HepG2 (cell line): ENCODE measurements at regions not wholly inside any gene's neighbourhood (a gene's known extent, or its start where the extent isn't known, plus 50 kb on each side); places are given as distances from the start of the nearest gene placed in this dataset.
A peak's percentile ranks its signal among the peaks of the same experiment; 100 is the strongest.

Experiments used
- ATAC-seq: fragments of 200-7000 bp; cut with Tn5 transposase; 3 replicates; pipeline ENCODE4 v1.9.1; 2020; ENCODE audit warnings: mild to moderate bottlenecking, moderate library complexity
- BruUV-seq: library from RNA; stranded (reverse); fragments of 400-500 nt; replicated peaks from 2 replicates; lab custom pipeline; 2021; lab: Mats Ljungman, UMichigan
- CTCF ChIA-PET: fragments of 300-600 bp; formaldehyde crosslinking; extraction: SDS; loops from one replicate; lab custom pipeline; 2021; ENCODE audit warnings: low total read pairs, inconsistent platforms, low intra/inter-chr PET ratio; lab: Yijun Ruan, JAX
- POLR2A ChIA-PET: fragments of 350-600 bp; sonication (Branson Sonifier 250); formaldehyde crosslinking; loops from one replicate; lab custom pipeline; 2020; ENCODE audit warnings: antibody characterized with exemption, inconsistent platforms; lab: Yijun Ruan, JAX
- DNase-seq: peaks from one replicate; pipeline ENCODE4 v3.0.0-alpha.2; 2015; ENCODE audit warnings: low spot score
- FAIRE-seq: peaks from 3 replicates; lab custom pipeline; 2011; peaks lifted over from hg19 to GRCh38; lab: Jason Lieb, UNC
- H2AFZ ChIP-seq: one replicate; pipeline ENCODE4 v1.6.1; 2011; ENCODE audit warnings: low read length, inconsistent platforms
- H3K27ac ChIP-seq: fragments of 300-600 bp; 3 replicates; pipeline ENCODE4 v1.8.0; 2011; ENCODE audit warnings: mixed run types, mild to moderate bottlenecking, mixed read lengths, low read length, inconsistent platforms; ENCODE audit not compliant: insufficient read depth; ENCODE audit errors: extremely low read length
- H3K27me3 ChIP-seq, 2 experiments: fragments of 200-600 bp in 1 of 2; 2 replicates in 1 of 2; 3 replicates in 1 of 2; pipeline versions ENCODE4 v1.6.0 to v1.8.0; 2011; ENCODE audit warnings: low read length in 2 of 2, mild to moderate bottlenecking in 2 of 2, moderate library complexity in 2 of 2, inconsistent platforms in 1 of 2; ENCODE audit not compliant: insufficient read depth in 2 of 2, control insufficient read depth in 1 of 2
- H3K36me3 ChIP-seq, 2 experiments: fragments of 200-600 bp in 1 of 2; replicated peaks in 1 of 2; 2 replicates in 1 of 2; 3 replicates in 1 of 2; pipeline versions ENCODE4 v1.5.1 to v1.8.0; 2011; ENCODE audit warnings: low read length in 2 of 2, inconsistent platforms in 1 of 2; ENCODE audit not compliant: insufficient read depth in 2 of 2, control insufficient read depth in 1 of 2
- H3K4me1 ChIP-seq: 2 replicates; pipeline ENCODE4 v1.5.1; 2012; ENCODE audit warnings: low read length, inconsistent platforms; ENCODE audit not compliant: insufficient read depth
- H3K4me2 ChIP-seq: 2 replicates; pipeline ENCODE4 v1.6.0; 2011; ENCODE audit warnings: low read depth, low read length, inconsistent platforms
- H3K4me3 ChIP-seq, 3 experiments: fragments of 200-600 bp in 1 of 3; sonication (generic), shearing (Covaris generic) in 1 of 3; replicated peaks in 1 of 3; 2 replicates each; pipeline ENCODE4 v1.5.1; 2011 to 2016; ENCODE audit warnings: low read length in 3 of 3, inconsistent platforms in 2 of 3, low read depth in 2 of 3, mild to moderate bottlenecking in 2 of 3, control low read depth in 1 of 3, mixed read lengths in 1 of 3; ENCODE audit not compliant: insufficient read depth in 1 of 3
- H3K79me2 ChIP-seq: one replicate; pipeline ENCODE4 v1.6.1; 2011; ENCODE audit warnings: low read length, inconsistent platforms; ENCODE audit not compliant: insufficient read depth
- H3K9ac ChIP-seq: 2 replicates; pipeline ENCODE4 v1.6.0; 2011; ENCODE audit warnings: mild to moderate bottlenecking, low read depth, low read length, inconsistent platforms; ENCODE audit not compliant: insufficient read depth
- H3K9me3 ChIP-seq: 2 replicates; pipeline ENCODE4 v1.5.1; 2012; ENCODE audit warnings: mild to moderate bottlenecking, low read length
- H4K20me1 ChIP-seq: 2 replicates; pipeline ENCODE4 v1.6.0; 2011; ENCODE audit warnings: inconsistent platforms, mild to moderate bottlenecking, low read length, moderate library complexity; ENCODE audit not compliant: insufficient read depth
- ARHGAP35 ChIP-seq: sonication (generic); formaldehyde crosslinking; IDR thresholded peaks from 2 replicates; pipeline ENCODE4 v1.9.0; 2022; ENCODE audit warnings: mild to moderate bottlenecking, inconsistent platforms, moderate library complexity, missing genetic modification reagents, borderline replicate concordance
- ARID4A ChIP-seq: sonication (generic); formaldehyde crosslinking; IDR thresholded peaks from 2 replicates; pipeline ENCODE4 v1.5.0; 2020; ENCODE audit warnings: mild to moderate bottlenecking, missing genetic modification reagents, borderline replicate concordance
- ASH2L ChIP-seq: fragments of 300-600, 200-600 bp; sonication (generic); IDR thresholded peaks from 2 replicates; pipeline ENCODE4 v1.7.0; 2017; ENCODE audit warnings: low read depth, mild to moderate bottlenecking, moderate library complexity, mixed read lengths, low read length; ENCODE audit not compliant: insufficient read length
- ATF4 ChIP-seq, 2 experiments: fragments of 450-650 bp in 1 of 2; sonication (generic) in 1 of 2; formaldehyde crosslinking; IDR thresholded peaks; 2 replicates each; pipeline versions ENCODE4 v1.5.0 to v1.8.0; 2020 to 2022; ENCODE audit warnings: mild to moderate bottlenecking in 1 of 2, missing genetic modification reagents in 1 of 2
- KDM3A ChIP-seq: IDR thresholded peaks from 2 replicates; pipeline ENCODE4 v1.6.1; 2018; ENCODE audit warnings: low read depth, missing compliant biosample characterization
- MTF1 ChIP-seq: sonication (generic); formaldehyde crosslinking; IDR thresholded peaks from 2 replicates; pipeline ENCODE4 v1.5.0; 2020; ENCODE audit warnings: missing genetic modification reagents
- NR2F2 ChIP-seq: IDR thresholded peaks from 2 replicates; pipeline ENCODE4 v1.6.1; 2012; ENCODE audit warnings: low read depth, inconsistent platforms, borderline replicate concordance
- RAD51 ChIP-seq: fragments of 450-650 bp; IDR thresholded peaks from 2 replicates; pipeline ENCODE4 v1.6.1; 2016; ENCODE audit warnings: borderline replicate concordance
- SRY ChIP-seq: sonication (generic); formaldehyde crosslinking; IDR thresholded peaks from 2 replicates; pipeline ENCODE4 v1.8.0; 2022; ENCODE audit warnings: mild to moderate bottlenecking, missing genetic modification reagents
- TGIF2 ChIP-seq: IDR thresholded peaks from 2 replicates; pipeline ENCODE4 v1.6.1; 2016; ENCODE audit warnings: control low read depth, missing compliant biosample characterization
- THRA ChIP-seq: sonication (generic); formaldehyde crosslinking; IDR thresholded peaks from 2 replicates; pipeline ENCODE4 v1.4.0; 2020; ENCODE audit warnings: missing genetic modification reagents, borderline replicate concordance
- ZFYVE20 ChIP-seq: sonication (generic); formaldehyde crosslinking; IDR thresholded peaks from 2 replicates; pipeline ENCODE4 v1.8.0; 2023; ENCODE audit warnings: low read depth, mild to moderate bottlenecking, moderate library complexity, missing genetic modification reagents, borderline replicate concordance
- WGBS: methylation state at CpG from one replicate; pipeline ENCODE4 v1.1.6; 2017; ENCODE audit warnings: low lambda C conversion rate; 5-methylcytosine and 5-hydroxymethylcytosine counted together
- in situ Hi-C: cut with HindIII; loops from 2 replicates; pipeline ENCODE4 v1.10.0; 2017; ENCODE audit warnings: low pct_unique_long_range_greater_than_20kb; ENCODE audit not compliant: extremely low pct_ligation_motif_present
- intact Hi-C: fragments of 100-400 bp; cut with micrococcal nuclease; formaldehyde crosslinking; loops from one replicate; pipeline ENCODE4 v1.10.0; 2022; ENCODE audit not compliant: unreplicated experiment

DNA sequence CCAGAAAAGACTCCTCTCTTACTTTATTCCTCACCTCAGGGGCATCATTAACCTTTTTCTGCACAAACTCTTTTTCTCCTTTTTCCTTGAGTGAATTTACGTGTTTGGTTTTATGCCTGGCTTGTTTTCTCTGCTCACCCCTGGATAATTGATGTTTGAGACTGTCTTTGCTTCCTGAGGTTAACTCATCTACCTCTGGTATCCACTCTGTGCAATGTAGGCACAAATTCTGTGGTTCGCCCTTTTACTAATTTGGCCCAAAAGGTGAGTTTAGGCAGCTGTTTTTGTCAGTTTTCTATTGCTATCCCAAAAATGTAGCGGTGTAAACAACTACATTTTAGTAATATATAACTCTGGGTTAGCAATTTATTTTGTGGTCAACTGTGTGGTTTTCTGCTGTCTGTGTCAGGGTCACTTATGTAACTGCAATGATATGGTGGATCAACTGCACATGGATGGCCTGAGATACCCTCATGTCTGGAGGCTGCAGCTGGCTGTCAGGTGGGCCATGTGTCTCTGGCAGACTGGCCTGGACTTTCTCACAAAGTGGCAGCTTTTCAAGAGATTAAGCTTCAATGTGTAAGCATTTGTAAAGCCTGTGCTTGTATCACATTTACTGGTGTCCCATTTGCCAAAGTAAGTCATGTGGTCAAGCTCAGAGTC is 329.7 kb downstream of the FSIP2 start (continued):
- no peak for TF ChIP-seq ATF4 (CRISPR knock-in tag; IDR thresholded peaks at IDR 0.05)
- no peak for TF ChIP-seq KDM3A (CRISPR knock-in tag)
- peak; percentile 91; the same call in 1 of the 2 replicates for TF ChIP-seq THRA (CRISPR knock-in tag)
- TF ChIP-seq TGIF2 (CRISPR knock-in tag), result 0 out of 2 replicates have a peak, but pooled peaks have one; percentile 48
- TF ChIP-seq MTF1 (CRISPR knock-in tag), result no peak
- TF ChIP-seq, all 625 proteins: peak for 14

GRCh38 chr2:186069676-186070075 is 331.1 kb downstream of the FSIP2 start:
- no peak for FAIRE-seq

More at GRCh38 chr2:186069676-186070075, 331.1 kb downstream of the FSIP2 start:
- CTCF ChIA-PET, result no interaction called here
- Histone ChIP-seq H3K27me3 (no peaks in the 10 kb centered on the region), H3K9ac (no peak overlapping the region), H3K27ac (no peak overlapping the region), H3K36me3 (no peaks in the 10 kb centered on the region), H3K4me2 (no peak overlapping the region), H2AFZ (no peak overlapping the region), H3K4me3 (no peak overlapping the region), H3K79me2 (no peaks in the 10 kb centered on the region), H4K20me1 (no peaks in the 10 kb centered on the region), H3K4me1 (peaks cover 9% of the 10 kb centered on the region), H3K9me3 (no peaks in the 10 kb centered on the region)
- TF ChIP-seq ZFYVE20 (CRISPR knock-in tag) (no peak), ASH2L (no peak), NR2F2 (no peak), SRY (CRISPR knock-in tag) (no peak), ARHGAP35 (CRISPR knock-in tag) (no peak), ARID4A (CRISPR knock-in tag) (no peak), RAD51 (no peak)
- DNase-seq, result no peak
- POLR2A ChIA-PET, result no interaction called here
- BruUV-seq, result no TSS peak
- ATAC-seq, result no peak
- in situ Hi-C loops, result no loop called here
- intact Hi-C loops, result no loop called here
- 98% methylated on average over 2 of the region's 2 CpGs for WGBS
